Glutamatergic neuron (in vitro differentiated cells): ENCODE measurements at regions not wholly inside any gene's neighbourhood (a gene's known extent, or its start where the extent isn't known, plus 50 kb on each side); places are given as distances from the start of the nearest gene placed in this dataset.

Source experiments
- DNase-seq: peaks from one replicate; pipeline ENCODE4 v3.0.0; 2022
- H3K27ac Mint-ChIP-seq: one replicate; pipeline ENCODE4 v1.8.0; 2020; ENCODE audit warnings: mild to moderate bottlenecking, mixed read lengths, inconsistent platforms; ENCODE audit not compliant: unreplicated experiment
- H3K27me3 Mint-ChIP-seq: one replicate; pipeline ENCODE4 v1.8.0; 2020; ENCODE audit warnings: mild to moderate bottlenecking, moderate library complexity, mixed read lengths, inconsistent platforms; ENCODE audit not compliant: unreplicated experiment
- H3K36me3 Mint-ChIP-seq: one replicate; pipeline ENCODE4 v1.8.0; 2020; ENCODE audit warnings: mild to moderate bottlenecking, mixed read lengths, inconsistent platforms; ENCODE audit not compliant: unreplicated experiment
- H3K4me1 Mint-ChIP-seq: one replicate; pipeline ENCODE4 v1.8.0; 2020; ENCODE audit warnings: mild to moderate bottlenecking, low read depth, mixed read lengths, inconsistent platforms; ENCODE audit not compliant: unreplicated experiment
- H3K4me3 Mint-ChIP-seq: one replicate; pipeline ENCODE4 v1.8.0; 2020; ENCODE audit warnings: mild to moderate bottlenecking, mixed read lengths, inconsistent platforms; ENCODE audit not compliant: unreplicated experiment
- H3K9me3 Mint-ChIP-seq: one replicate; pipeline ENCODE4 v1.8.0; 2020; ENCODE audit warnings: mild to moderate bottlenecking, moderate library complexity, mixed read lengths, inconsistent platforms; ENCODE audit not compliant: unreplicated experiment
- CTCF ChIP-seq: fragments of 200-600 bp; sonication (generic); IDR thresholded peaks from one replicate; pipeline ENCODE4 v1.5.0; 2021; ENCODE audit not compliant: partially characterized antibody, unreplicated experiment

- no peak overlapping the region for H3K27ac Mint-ChIP-seq
- TF ChIP-seq CTCF, result no peak
- no peaks in the 10 kb centered on the region for H3K4me1 Mint-ChIP-seq
- H3K9me3 Mint-ChIP-seq, result peaks cover 4% of the 10 kb centered on the region
- no peak for DNase-seq
- peaks cover 18% of the 10 kb centered on the region for H3K36me3 Mint-ChIP-seq
- H3K27me3 Mint-ChIP-seq, result peaks cover 4% of the 10 kb centered on the region
- H3K4me3 Mint-ChIP-seq, result no peak overlapping the region
Measured at GRCh38 chr6:109891924-109892323, 86.2 kb upstream of the GPR6 start.

GRCh38 chr6:109892451-109893435 lies 85.4 kb upstream of the GPR6 start:
- TF ChIP-seq CTCF, result no peak
- Mint-ChIP-seq H3K27ac (no peak overlapping the region), H3K27me3 (peaks cover 4% of the 10 kb centered on the region), H3K36me3 (peaks cover 18% of the 10 kb centered on the region), H3K9me3 (peaks cover 4% of the 10 kb centered on the region), H3K4me3 (no peak overlapping the region), H3K4me1 (peaks cover 2% of the 10 kb centered on the region)
- DNase-seq, result no peak

GRCh38 chr6:109893606-109894005 lies 84.5 kb upstream of the GPR6 start:
- no peak overlapping the region for H3K4me3 Mint-ChIP-seq
- peaks cover 4% of the 10 kb centered on the region for H3K9me3 Mint-ChIP-seq
- DNase-seq, result no peak
- no peak for TF ChIP-seq CTCF
- peaks cover 4% of the 10 kb centered on the region for H3K27me3 Mint-ChIP-seq
- peaks cover 2% of the 10 kb centered on the region for H3K4me1 Mint-ChIP-seq
- H3K36me3 Mint-ChIP-seq, result peaks cover 18% of the 10 kb centered on the region
- H3K27ac Mint-ChIP-seq, result no peak overlapping the region

GRCh38 chr6:109894181-109894580 lies 83.9 kb upstream of the GPR6 start:
- H3K27ac Mint-ChIP-seq, result no peak overlapping the region
- H3K9me3 Mint-ChIP-seq, result peaks cover 4% of the 10 kb centered on the region
- peaks cover 18% of the 10 kb centered on the region for H3K36me3 Mint-ChIP-seq
- no peak for DNase-seq
- no peak for TF ChIP-seq CTCF
- peaks cover 4% of the 10 kb centered on the region for H3K27me3 Mint-ChIP-seq
- H3K4me3 Mint-ChIP-seq, result no peak overlapping the region
- H3K4me1 Mint-ChIP-seq, result peaks cover 2% of the 10 kb centered on the region

- Mint-ChIP-seq H3K4me3 (no peak overlapping the region), H3K9me3 (peaks cover 4% of the 10 kb centered on the region), H3K27me3 (peaks cover 3% of the 10 kb centered on the region), H3K27ac (no peak overlapping the region), H3K4me1 (peaks cover 2% of the 10 kb centered on the region), H3K36me3 (peaks cover 18% of the 10 kb centered on the region)
- DNase-seq, result no peak
- no peak for TF ChIP-seq CTCF
Measured at GRCh38 chr6:109896341-109896740, 81.8 kb upstream of the GPR6 start.
